ENCODE measurements at regions not wholly inside any gene's neighbourhood (a gene's known extent, or its start where the extent isn't known, plus 50 kb on each side); places are given as distances from the start of the nearest gene placed in this dataset.

DNA sequence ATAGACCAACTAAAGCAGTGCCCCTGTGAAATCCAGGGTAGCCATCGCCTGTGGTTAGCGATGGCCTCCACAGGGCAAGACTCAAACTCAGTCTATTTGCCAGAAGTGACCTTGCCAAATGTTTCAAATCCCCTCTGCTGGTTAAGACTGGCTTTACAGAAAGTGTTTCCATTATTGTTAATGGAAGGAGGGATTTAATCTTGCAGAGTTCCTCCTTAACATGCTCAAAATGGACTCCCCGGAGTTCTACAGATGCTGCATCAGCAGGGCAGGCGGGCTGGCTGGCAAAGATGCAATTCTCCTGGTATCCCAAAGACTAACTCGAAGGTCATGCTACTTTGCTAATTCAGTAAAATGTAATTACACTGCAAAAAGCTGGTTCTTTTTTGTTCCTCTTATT, 313.0 kb upstream of the SLC7A11 start:
- ATAC-seq (ENCODE audit: low read depth) = no peak

More for the DNA sequence above, 313.0 kb upstream of the SLC7A11 start:
- Histone ChIP-seq H3K27ac (ENCODE audit: insufficient read depth, low read length) (no peak overlapping the region), H3K79me1 (ENCODE audit: low read depth in 1 of 2, low read length in 2 of 2) (no peaks in the 10 kb centered on the region), H4K91ac (ENCODE audit: insufficient read depth, low read depth, low read length) (no peak overlapping the region), H3K4me1 (ENCODE audit: control insufficient read depth, insufficient read depth, low read length) (no peaks in the 10 kb centered on the region), H3K18ac (ENCODE audit: low read depth, low read length) (no peak overlapping the region), H4K5ac (ENCODE audit: low read depth, low read length) (no peak overlapping the region), H2BK15ac (ENCODE audit: low read depth, low read length) (no peak overlapping the region), H2BK120ac (ENCODE audit: low read depth, low read length) (no peak overlapping the region), H2AFZ (replicated peaks; ENCODE audit: low read length, poor library complexity) (no peak overlapping the region), H2AK5ac (ENCODE audit: low read depth, low read length) (no peak overlapping the region), H2AK9ac (replicated peaks; ENCODE audit: low read depth, low read length, poor library complexity) (no peak overlapping the region), H3K4ac (ENCODE audit: low read depth, low read length) (no peak overlapping the region), H3K9me1 (ENCODE audit: insufficient read depth, low read length) (no peaks in the 10 kb centered on the region), H3K56ac (ENCODE audit: extremely low read depth, insufficient read depth, low read length) (no peak overlapping the region), H3K27me3 (ENCODE audit: control insufficient read depth, insufficient read depth, low read length) (no peaks in the 10 kb centered on the region), H3K4me3 (ENCODE audit: insufficient read depth, low read depth, low read length) (no peak overlapping the region), H3K4me2 (ENCODE audit: low read depth, low read length) (no peak overlapping the region), H3K14ac (replicated peaks; ENCODE audit: low read depth, low read length) (no peak overlapping the region), H3K9me3 (ENCODE audit: control insufficient read depth, insufficient read depth, low read length) (no peaks in the 10 kb centered on the region), H3K36me3 (ENCODE audit: control insufficient read depth, insufficient read depth, low read length) (no peaks in the 10 kb centered on the region), H2BK5ac (ENCODE audit: low read depth, low read length, poor library complexity, severe bottlenecking) (no peak overlapping the region), H2BK20ac (ENCODE audit: low read depth, low read length) (no peak overlapping the region), H3K23ac (ENCODE audit: low read depth, low read length) (no peak overlapping the region), H4K8ac (ENCODE audit: low read depth in 2 of 2, low read length in 2 of 2) (no peak overlapping the region), H3K9ac (ENCODE audit: low read depth, low read length) (no peak overlapping the region), H4K20me1 (ENCODE audit: insufficient read depth, low read length) (no peaks in the 10 kb centered on the region)
- no TSS peak for BruUV-seq (replicated peaks)
- DNase-seq = no peak
- CTCF ChIA-PET = interaction anchor here (0.7 kb wide), 1 partner anchor 45 kb away, joined by 4 read pairs; no protein-coding TSS in a partner anchor
- POLR2A ChIA-PET (ENCODE audit: unreplicated experiment) = no interaction called here
- intact Hi-C loops (cut with micrococcal nuclease) = no loop called here
- in situ Hi-C loops (cut with MboI; ENCODE audit: low sequenced_read_pairs) = no loop called here
- TF ChIP-seq RCOR1 (IDR thresholded peaks at IDR 0.05; ENCODE audit: insufficient replicate concordance, low read length) = no peak
- 80% methylated on average over 1 of the region's 5 CpGs; no CpG with 5 or more reads in 1 of the 2 experiments for WGBS, 2 experiments (ENCODE audit: extremely low coverage in 2 of 2, insufficient read length in 1 of 2)
- dilution Hi-C loops (cut with HindIII; ENCODE audit: low sequenced_read_pairs, unreplicated experiment) = no loop called here
